H1 (cell line): ENCODE measurements at regions not wholly inside any gene's neighbourhood (a gene's known extent, or its start where the extent isn't known, plus 50 kb on each side); places are given as distances from the start of the nearest gene placed in this dataset.

Experiments used
- SIRT6 ChIP-seq: IDR thresholded peaks from one replicate; pipeline ENCODE4 v1.7.1; 2012; ENCODE audit warnings: low read length, inconsistent platforms
- SUZ12 ChIP-seq: fragments of 200-600 bp; sonication (generic); IDR thresholded peaks from 2 replicates; pipeline ENCODE4 v1.6.1; 2012; ENCODE audit warnings: mild to moderate bottlenecking, inconsistent platforms, low read length, moderate library complexity, mixed read lengths
- TCF12 ChIP-seq: IDR thresholded peaks from 2 replicates; pipeline ENCODE4 v1.6.1; 2011; ENCODE audit warnings: low read depth, mild to moderate bottlenecking, low read length
- ZNF274 ChIP-seq: IDR thresholded peaks from 2 replicates; pipeline ENCODE4 v1.7.0; 2012; ENCODE audit warnings: low read length, borderline replicate concordance; ENCODE audit errors: extremely low read depth
- TF ChIP-seq, protein P1 (sequence below): IDR thresholded peaks from 2 replicates; pipeline ENCODE4 v1.6.1; 2011; ENCODE audit warnings: low read depth, mild to moderate bottlenecking, low read length; ENCODE audit not compliant: insufficient read depth

- TF ChIP-seq, protein P1, sequence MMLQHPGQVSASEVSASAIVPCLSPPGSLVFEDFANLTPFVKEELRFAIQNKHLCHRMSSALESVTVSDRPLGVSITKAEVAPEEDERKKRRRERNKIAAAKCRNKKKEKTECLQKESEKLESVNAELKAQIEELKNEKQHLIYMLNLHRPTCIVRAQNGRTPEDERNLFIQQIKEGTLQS, result no peak
- TF ChIP-seq SIRT6, result no peak
- TF ChIP-seq SUZ12, result no peak
- no peak for TF ChIP-seq TCF12
- no peak for TF ChIP-seq ZNF274
Measured at GRCh38 chr16:79932572-79932971, 332.0 kb upstream of the MAF start (continued).
